Activated CD4-positive, CD25-positive, alpha-beta regulatory T cell treated with anti-CD3 and anti-CD28 coated beads, Interleukin-2, amount 50 U/mL, for 24 hours (primary cell): ENCODE measurements at regions not wholly inside any gene's neighbourhood (a gene's known extent, or its start where the extent isn't known, plus 50 kb on each side); places are given as distances from the start of the nearest gene placed in this dataset.

ENCODE experiments used
- ATAC-seq, 2 donors: fragments of 150-1000 bp; cut with Tn5 transposase; one replicate each; pipeline ENCODE4 v1.10.0; 2021; ENCODE audit warnings: mild to moderate bottlenecking in 1 of 2, moderate library complexity in 1 of 2

DNA sequence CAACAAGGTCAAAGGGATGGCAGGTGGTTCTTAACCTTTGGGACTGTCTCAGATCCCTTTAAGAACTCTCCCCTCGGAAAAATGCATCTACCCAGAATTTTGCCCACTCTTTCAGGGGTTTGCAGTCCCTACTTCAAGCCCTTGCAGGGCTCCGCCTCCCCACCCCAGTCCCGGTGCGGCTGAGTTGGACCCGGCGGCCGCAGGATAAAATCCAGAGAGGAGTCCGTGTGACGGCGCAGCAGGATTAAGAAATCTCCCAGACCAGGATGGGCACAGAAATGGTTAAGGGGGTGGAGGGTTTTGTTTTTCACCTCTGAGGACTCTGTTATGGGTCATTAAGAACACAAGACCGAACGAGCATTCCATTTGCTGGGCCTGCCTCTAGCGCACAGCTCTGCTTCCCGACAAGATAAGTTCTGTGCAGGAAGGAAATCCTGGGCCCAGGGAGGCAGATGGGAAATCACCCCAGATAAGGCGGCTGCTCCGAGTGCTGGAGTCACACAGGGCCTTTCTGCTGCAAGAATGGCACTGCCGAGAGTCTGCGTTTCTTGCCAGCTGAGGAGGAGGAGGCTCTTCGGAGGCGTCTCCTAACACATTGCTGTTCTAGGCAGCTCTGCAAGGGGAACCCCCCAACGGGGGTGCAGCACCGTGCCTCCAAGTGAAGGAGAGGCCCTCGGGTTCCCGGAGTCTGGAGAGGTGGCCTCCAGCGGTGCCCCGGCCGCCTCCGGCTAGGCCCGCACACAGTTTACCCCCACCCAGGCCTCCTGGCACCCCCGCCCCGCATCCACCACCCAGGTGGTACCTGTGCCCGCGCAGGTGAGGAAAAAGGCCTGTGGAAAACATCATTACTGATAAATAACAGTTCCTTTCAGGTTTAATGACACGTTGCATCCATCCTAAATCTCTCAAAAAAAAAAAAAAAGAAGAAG is 277.6 kb downstream of the BCOR start:
- no peak for ATAC-seq

DNA sequence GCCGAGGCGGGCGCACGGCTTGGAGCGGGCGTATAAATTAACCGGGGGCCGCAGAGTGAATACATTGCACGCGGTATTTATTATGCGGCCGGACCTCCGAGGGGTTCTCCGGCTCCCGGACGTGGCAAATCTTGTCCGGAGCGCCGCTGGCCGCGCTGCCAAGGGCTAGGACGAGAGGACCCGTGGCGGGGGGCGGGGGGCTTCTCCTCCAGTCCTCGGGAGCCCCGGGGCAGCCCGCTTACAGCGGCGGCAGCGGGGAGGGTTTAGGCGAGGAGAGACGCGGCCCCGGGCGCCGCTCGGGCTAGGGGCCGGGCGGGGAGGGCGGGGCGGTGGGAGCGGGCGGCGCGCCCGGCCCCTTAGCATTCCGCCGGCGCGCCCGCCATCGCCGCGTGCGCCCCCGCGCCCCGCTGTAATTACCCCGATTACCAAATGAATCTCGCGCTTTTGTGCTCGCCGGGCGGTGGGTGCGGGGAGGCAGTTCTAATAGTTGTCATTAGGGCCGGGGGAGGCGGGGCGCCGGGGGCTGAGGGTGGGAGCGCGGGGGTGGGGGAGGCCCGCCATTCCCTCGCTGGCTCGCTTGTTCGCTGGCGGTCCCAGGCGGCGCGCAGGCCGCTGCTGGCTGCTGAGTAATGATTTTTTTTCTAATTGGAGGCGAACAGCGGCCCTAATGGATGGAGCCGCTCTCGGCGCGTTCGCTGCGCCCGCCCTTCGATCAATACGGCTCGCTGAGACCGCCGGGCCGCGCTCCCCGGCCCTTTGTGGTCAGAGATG is 276.6 kb downstream of the BCOR start:
- peak; percentile 17 to 37 for ATAC-seq

DNA sequence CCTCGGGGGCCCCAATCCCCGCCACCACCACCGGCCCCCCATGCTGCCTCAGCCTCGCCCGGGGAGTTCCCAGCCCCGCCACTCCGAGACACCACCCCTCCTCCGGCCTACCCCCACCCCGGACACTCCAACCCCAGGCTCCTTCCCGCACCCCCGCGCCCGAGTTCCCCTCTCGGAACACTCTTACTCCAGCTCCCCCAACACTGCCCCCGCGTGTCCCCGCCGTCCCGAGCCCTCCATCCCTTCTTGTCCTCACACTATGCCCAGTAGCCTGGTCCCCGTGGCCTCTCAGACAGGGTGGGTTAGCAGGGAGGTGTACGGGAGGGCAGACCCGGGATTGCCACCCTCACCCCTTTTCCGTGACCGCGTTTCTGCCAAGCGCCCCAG is 276.1 kb downstream of the BCOR start:
- ATAC-seq, result no peak

DNA sequence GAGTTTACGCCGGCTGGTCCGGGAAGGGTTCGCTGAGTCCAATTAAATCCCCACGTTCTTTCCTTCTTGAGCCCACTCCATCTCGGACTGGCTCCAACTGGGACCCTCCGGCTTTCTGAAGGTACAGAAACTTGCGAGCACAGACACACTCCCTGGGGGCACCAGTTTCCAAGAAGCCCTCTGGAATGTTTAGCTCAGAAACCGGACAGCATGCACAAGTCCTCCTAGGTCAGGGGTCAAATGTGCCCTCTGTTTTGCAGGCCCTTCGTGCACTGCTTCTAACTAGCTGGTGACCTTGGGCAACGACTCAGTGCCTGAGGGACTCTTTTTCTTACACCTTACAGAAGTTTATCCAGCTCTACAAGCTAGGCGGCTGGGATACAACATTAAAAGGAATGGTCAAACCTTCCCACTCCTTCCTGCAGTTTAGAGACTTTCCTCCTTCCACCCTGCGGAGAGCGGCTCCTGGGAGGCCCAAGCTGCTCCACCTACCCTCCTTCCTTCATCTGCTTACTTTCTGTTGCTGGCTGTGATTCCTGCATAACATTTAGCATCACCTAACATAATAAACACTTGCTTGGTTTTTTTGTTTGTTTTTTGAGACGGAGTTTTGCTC is 275.5 kb downstream of the BCOR start:
- ATAC-seq, result no peak

DNA sequence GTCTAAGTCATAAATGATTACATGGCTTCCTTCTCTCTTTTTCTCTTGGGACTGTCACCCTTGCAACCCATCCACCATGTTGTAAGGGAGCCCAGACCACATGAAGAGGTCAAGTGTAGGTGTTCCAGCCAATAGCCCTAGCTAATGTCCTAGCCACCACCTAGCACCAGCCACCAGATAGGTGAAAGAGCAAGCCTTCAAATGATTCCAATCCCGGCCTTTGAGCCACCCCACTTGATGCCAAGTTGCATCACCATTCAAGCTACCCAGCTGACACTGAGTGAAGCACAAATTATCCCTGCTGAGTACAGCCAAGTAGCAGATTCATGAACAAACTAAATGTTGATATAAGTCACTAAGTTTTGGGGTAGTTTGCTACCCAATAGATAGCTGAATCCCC is 274.3 kb downstream of the BCOR start:
- no peak for ATAC-seq

DNA sequence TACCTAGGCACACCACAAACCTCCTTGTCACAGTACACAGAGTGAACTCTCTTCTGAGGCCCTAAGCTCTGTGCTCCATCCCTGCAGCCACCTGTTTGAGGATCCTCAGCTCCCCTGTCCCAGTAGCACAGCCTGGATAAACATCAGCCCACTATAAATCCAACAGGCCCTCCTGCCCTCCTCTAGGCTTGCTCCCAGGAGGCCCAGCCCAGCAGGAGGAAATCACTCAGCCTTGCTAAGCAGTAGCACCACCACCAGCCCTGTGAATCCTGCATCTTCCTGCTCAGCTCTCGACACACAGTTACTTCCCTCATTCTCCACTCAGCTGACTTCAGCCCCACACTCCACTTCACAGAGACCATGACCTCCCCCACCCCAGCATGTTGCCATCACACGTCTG is 273.9 kb downstream of the BCOR start:
- ATAC-seq, result no peak

DNA sequence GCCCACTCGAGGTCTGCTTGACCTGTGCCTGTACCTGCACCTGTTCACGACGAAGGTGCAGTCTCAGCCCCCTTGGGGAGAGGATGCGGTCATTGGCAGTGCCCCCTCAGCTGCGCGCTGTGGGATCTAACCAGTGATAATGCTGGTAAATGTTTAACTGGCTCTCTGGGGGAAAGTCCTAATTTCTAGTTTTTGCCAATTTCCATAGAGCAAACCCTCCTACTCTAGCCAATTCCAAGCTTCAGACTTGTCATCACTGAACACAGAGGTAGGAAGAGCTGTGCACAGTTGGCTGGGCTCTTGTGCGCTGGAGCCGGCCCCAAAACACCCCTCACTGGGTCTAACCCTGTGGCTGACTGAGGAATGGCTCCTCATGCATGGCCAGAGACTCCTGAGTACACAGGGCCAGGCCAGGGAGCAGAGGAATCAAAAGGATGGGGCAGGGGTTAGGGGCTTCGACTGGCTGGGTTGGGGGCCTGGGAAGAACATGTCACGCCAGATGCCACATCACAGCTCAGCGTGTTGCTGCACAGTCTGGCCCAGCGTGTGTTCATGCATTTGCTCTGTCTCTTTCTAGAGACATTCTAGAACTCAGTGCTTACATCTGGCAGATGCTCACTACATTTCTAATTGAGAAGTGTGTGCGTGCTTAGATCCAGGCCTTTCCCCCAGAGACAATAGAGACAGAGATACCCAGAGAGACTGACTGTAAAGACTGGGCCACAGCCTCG is 270.8 kb downstream of the BCOR start:
- no peak for ATAC-seq

DNA sequence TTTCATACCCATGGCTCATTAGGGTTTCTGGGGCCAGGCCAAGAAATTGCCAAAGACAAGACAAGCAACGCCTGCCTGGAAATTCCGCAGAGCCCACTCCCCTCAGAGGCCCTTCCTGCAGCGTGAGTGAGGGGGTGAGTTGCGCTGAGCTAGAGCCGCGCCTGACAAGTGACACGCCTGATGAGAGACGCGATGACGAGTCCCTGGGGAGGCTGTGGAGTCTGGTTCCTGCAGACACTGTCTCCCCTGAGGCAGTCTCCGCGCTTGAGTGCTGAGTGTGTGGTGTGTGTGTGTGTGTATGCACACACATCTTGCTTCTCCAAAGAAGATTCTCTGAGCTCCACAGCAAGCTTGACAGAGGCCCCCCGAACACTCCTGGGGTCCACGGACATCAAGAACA is 269.8 kb downstream of the BCOR start:
- ATAC-seq, result peak in 1 of 2 donors; percentile 43

DNA sequence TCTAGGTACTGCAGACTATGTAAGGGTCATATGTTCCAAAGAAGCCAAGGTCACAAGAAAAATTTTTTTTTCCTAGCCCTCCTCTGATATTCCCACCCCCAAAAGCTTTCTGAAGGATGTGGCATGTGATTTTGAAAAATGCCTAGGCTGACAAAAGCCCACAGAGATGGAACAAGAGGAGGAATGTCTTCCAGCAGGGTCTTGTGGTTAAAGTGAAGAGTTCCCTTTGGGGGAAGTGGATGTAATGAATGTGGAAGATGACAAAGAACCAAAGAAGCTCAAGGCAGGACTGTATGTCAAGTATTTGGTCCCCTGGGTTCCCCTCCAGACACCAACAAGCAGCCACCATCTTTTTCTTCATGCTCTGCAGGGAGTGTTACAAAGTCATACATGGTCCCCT is 268.8 kb downstream of the BCOR start:
- ATAC-seq, result no peak

DNA sequence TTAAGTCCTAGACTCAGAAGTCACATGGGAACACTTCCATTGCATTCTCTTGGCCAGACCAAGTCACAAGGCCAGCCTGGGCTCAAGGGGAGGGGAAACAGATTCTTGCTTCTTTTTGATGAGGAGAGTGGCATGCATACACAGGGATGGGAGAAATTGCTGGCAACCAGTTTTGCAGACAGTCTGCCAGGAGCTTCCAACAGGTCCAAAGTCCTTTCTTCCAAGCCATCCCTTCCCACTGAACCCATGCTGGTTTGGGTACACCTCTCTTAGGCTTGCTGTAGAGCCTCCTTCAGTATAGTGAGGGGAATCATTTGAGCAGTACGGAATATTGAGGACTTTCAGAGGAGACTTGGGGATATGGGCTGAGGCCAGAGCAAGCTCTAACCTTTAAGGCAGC is 267.8 kb downstream of the BCOR start:
- no peak for ATAC-seq

DNA sequence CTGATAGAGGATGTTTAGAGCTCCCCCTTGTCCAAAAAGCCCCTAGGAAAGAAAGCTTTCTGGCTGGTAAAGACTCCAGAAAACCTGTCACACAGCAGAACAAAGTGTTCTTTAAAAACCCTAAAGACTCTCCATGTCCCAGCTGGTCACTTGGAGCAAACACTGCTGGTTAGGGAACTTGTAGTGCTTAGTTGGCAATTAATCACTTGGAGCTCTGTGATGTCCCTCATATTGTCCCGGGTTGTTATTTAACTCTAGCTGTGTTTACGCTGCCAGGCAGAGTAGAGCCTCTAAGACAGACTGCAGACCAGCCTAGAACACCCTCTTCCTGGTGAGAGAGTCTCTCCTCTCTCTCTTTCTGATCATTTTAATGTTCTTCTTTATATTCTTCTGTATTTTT is 267.3 kb downstream of the BCOR start:
- no peak for ATAC-seq

DNA sequence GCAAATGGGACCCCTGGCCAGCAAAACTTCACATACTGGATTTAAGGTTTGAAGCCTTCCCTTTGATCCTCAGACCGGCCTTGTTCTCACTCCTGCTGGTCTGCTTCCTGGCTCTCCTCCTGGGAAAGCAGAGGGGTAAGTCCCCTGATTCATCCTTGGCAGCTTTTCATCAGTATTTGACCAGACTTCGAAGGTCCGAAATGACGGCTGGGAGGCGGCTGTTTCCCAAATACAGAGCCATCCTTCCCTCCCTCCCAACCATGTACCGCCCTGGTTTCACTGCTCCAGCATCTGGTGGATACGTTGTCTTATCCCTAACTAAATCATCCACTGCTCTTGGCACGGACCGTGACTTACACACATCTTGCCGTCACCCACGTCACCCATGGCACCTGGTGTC is 265.5 kb downstream of the BCOR start:
- ATAC-seq, result no peak

DNA sequence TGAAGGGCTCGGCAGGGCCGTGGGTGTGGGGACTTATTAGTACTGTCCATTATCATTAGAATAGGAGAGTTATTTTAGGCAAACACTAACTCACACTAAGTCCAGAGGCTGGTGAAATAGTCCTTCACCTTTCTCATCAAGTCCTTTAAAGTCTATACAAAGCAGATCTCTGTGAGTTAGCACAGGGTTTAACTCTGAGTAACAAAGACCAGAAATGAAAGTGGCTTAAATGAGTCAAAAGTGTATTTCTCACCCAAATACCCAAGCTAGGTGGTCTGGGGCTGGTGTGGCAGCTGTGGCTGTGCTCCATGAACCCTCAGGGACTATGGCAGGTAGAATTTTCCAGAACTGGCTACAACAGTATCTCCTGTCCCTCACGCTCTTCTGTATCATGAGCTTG is 263.2 kb downstream of the BCOR start:
- peak in 1 of 2 donors; percentile 38 for ATAC-seq

DNA sequence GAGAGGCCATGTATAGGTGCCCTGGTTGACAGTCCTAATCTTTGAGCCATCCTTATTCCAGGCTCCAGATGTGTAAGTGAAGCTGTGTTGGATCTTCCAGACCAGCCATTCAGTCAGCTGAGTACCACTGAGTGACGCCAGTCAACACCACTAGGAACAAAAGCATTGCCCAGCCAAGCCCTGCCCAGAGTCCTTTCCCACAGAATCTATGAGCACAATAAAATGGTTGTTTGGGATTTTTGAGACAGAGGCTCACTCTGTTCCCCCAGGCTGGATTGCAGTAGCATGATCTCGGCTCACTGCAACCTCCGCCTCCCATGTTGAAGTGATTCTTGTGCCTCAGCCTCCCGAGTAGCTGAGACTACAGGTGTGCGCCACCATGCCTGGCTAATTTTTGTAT is 262.5 kb downstream of the BCOR start:
- no peak for ATAC-seq

DNA sequence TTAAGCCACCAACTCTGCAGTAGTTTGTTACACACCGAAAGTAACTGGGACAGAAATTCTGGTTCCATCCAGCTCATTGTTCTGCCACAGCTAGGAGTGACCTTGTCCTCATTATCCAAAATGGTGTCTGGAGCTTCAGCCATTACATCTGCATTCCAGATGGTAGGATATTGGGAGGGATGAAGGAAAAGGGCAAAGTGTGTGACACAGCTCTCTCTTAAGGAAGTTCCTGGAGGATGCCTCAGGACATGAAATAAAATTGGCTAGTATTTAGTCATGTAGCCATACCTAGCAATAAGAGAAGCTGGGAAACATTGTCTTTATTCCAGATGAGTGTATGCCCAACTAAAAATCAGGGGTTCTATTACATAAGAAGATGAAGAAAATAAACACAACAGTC is 262.0 kb downstream of the BCOR start:
- ATAC-seq, result no peak

DNA sequence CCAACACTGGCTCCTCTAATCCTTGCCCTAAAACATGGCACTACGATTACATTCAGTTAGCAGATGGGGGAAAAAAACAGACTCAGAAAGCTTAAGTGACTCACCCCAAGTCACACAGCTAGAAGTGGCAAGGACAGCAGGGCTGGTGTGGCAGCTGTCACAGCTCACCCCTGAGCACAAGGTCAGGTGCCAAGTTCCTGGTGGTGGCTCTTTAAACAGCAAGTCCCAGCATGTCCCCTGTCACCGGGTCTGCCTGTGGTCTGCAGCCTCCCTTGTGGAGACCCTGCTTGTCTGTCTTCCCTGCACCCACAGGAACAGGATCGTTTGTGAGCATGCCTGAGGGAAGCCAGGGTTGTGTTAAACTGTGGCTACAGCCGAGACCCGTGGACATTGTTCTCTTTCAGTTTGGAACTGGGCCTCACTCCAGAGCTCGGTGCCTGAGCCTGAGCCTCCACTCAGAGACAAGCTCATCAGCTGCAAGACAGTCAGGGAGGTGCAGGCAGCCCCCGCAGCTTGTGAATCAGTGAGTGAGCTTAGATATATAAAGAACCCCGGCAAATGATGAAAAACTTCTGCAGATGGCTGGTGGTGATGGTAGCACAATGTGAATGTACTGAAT is 260.8 kb downstream of the BCOR start:
- no peak for ATAC-seq

DNA sequence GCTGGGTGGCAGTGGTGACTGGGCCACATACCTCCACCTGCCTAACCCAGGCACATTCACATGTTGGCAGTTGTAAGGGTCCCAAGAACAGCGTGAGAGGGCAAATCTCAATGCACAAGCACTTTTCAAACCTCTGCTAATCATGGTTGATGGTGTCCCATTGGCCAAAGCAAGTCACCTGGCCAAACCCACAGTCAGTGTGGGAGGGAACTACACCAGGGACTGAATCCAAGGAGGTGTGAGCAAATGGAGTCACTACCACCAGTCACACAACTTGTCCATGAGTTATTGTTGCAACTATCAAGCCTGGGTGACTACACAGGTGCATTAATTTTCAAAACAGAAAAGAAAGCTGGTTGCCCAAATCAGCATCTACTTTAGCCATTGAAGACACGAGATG is 260.1 kb downstream of the BCOR start:
- ATAC-seq, result no peak

DNA sequence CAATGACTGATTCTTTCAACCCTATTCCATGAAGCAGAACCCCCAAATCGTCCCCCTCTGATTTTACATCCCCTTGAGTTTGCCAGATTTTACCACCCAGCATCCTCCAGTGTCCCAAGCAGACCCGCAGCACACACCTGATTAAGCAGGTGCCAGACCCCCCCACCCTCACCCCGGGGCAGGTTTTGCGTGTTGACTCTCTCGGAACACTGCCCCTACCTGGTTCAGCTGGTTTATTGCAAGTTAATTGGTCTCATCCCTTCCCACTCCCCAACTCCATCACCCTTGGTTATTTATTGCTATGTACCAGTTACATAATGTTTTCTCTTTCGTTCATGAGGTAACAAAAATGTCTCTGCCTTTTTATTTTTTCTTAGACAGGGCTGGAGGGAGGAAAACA is 258.4 kb downstream of the BCOR start:
- no peak for ATAC-seq

DNA sequence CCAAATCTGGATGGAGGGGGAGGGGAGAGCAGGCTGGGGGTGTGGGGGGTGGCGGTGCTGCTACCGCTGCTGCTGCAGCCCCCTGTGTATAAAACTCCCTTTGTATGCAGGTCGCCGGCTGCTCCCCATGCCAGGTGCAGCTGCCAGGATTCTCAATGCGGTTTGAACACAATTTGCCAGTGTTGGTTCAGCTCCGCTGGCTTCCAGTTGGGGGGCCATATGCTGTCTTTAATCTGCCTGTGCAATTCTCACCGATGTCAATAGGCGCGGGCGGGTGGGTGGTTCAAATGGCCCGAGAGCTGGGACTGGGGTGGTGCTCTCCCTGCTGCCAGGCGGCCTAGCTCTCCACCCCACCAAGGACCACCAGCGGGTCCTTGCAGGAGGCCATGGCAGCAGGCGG is 257.6 kb downstream of the BCOR start:
- ATAC-seq, result no peak

DNA sequence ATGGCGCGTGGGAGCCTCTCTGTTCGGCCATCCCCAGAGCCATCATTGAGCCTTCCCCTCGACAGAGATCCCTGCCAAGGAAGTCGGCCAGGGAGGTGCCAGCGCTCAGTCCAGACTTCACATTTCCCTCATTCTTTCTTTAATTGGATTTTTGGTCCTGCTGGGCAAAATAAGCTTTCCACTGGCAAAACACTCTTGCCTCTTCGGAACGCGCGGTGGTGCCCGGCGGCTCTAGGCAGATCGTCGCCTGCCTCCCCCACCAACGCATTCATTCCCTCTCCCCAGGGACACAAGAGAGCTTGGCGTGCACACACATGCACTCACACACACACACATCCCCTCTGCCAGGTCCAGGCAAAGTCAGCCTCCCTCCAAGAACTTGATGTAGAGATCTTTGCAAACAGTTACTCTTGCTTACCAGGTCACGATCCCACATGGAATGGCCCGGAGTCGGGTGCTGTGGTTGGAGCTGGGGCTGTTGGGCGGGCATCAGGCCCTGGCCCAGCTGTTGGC is 257.1 kb downstream of the BCOR start:
- no peak for ATAC-seq

DNA sequence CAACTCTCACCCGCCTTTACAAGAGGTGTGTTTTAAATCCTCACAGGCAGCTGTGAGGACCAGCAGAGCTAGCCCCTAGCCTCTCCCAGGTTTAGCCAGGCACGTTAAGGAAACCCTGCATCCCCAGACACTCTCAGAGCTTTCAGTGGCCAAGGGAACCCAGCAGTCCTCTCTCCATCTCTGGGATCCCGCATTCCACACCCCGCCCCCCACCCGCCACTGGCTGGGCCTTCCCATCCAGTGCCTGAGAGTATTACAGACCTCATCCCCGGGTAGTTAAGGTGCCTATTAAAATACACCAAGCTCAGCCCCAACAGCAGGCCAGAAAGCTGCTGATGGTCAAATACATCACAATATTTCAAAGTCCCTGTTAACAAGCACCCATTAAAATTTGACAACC is 256.2 kb downstream of the BCOR start:
- no peak for ATAC-seq

DNA sequence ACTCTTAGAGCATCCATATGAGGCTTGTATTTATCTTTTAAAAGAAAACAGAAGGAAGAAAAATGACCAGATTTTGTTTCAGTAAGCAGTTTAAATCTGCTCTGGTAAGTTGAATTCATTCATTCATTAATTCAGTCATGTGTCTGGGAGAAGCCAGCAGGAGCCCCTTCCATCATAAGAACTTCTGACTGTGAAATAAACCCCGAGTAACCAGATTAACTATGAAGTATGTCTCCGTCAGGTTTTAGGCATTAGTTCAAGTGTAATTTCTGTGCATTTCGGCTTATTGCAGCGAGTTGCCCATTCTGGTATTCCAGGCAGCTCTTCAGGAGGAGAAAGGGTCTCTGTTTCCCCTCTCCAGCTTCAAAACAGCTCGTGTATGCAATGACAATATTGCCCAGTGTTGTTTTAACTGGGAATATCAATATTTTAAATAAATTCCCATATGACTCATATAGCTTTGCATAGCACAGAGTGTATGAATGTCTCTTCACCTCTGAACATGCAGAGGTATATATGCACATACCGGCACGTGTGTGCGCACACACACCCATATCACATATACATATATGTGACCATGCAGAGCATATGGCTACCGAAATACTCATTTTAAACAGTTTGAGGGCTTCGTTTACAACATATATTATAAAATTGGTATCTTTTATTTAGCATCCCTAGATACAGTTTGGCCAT is 255.3 kb downstream of the BCOR start:
- ATAC-seq, result no peak
